DMS53 (cell line): ENCODE measurements at regions not wholly inside any gene's neighbourhood (a gene's known extent, or its start where the extent isn't known, plus 50 kb on each side); places are given as distances from the start of the nearest gene placed in this dataset.
A peak's percentile ranks its signal among the peaks of the same experiment; 100 is the strongest.

Experiments used
- DNase-seq: peaks from one replicate; lab custom pipeline; 2025; lab: John Stamatoyannopoulos, UW

DNA sequence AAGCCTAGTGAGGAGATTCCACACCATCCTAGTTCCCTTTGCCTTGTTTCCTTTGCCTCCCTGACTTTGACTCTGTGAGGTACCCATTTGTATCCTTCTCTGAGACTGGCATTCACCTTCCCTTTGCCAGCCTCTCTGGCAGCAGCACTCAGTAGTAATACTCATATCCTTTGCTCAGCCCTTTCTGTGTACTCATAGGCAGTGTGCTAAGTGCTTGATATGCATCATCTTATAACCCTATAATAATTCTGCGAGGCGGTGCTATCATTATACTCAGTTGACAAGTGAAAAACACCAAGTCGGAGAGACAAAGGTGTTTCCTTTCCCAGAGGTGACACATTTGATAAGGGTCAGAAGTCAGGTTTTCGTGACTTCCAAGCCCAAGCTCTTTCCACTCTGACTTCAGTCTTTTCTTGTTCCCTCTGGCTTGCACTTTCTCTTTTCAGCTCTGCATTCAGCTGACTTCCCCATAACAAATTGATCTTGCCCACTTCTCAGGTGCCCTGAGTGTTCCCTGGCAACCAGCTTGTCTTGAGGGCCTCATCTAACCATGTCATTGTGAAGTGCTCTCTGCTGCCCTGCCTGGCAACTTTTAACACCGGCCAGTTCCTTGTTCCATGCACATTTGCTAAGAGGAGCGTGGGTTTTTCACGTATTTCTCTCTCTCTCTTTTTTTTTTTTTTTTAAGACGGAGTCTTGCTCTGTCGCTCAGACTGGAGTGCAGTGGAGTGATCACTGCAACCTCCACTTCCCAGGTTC lies 94.5 kb upstream of the UPP2 start:
- DNase-seq: peak; percentile 71

DNA sequence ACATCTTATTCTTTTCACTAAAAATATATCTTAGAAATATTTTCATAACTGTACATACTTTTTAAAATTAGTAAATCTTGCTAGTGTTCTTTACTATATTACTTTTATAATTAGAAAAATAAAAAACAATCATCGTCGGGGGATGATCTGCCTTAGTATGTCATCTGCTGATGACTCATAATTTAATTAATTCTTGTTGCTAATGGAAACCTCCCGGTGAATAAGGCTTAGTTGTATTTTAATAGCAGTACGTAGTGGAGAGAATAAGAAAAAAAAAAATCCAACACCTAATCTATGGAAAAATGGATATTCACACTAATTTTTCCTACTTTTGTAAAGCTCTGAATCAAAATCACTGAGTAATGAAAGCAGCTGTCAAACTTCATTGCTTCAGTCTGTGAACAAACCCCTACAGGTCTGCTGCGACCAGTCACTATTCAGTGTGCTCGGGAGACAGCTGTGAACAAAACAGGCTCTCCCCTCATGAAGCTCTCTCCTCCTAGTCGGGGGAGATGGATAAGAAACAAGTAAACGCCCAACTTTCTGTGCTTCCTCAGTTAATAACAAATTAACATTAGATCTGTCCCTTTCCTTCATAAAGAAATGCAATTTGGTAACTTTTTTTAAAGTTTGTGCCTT lies 97.4 kb upstream of the UPP2 start:
- DNase-seq: no peak

DNA sequence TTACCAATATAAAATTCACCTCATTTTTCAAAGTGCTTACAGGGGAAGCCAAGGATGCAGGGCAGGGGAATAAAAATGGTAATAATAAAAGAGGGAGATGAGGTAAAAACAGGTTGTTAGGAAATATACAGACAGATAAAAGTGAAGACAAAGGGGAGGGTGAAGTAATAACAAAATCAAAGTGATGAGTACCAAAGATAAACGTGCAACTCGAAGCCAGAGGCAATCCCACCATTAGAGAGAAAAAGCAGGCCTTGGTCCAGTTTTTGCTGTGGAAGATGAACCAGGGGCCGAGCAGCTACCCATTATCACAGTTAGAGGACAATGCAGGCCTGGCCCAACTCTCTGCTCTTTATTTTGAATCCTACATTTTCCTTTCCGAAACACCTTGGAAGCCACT lies 99.6 kb upstream of the UPP2 start:
- DNase-seq: no peak

DNA sequence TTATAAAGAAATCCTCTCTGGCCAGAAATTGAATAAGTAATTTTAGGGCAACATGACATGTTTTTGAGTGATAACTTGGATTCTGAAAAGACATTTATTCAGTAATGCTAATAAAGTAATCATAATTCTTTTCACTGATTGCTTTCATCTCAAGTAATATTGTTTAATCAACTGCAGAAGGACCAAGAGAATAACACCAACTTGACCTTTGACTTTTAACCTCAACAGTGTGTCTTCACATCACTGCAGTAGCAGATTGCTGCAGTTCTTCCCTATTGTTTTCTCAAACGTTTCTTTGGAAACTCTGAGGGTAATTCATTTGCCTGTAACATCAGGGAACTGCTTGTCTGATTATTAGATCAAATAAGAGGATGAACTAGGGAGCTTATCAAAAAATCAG lies 104.9 kb upstream of the UPP2 start:
- no peak for DNase-seq

DNA sequence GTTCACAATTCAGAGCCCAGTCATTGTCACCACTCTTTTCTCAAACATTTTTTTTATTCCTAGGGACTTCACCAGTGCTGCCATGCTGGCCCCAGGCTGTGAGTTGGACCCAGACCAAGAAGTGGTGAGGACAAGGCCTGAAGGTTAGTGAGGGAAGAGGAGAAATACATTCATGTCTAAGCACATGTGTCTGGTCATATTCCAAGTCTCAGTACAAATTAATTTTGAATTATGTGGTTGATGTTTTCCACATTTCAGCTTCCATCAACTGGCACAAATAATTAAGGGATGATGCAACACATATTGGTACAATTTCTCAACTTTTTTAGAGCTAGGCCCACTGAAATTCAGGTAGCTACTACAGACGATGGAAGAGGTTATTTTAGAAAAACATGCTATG lies 106.6 kb upstream of the UPP2 start:
- no peak for DNase-seq

DNA sequence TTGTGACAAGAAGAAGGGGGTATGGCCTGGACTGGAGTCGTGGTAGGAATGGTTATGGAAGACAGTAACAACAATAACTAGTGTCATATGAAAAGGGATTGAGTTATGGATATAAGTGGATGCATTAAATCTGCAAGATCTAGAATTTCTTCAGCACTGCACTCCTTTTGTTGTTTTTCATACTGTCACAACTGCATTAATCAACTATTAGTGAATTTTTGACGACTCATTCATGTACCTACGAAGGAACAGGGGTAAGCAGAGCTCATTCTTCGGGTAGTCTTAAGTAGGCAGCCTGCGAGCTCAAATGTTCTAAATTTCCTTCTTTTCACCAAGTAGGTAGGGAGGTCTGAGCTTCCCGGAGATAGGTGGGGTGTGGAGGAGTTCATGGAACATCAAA lies 109.7 kb upstream of the UPP2 start:
- no peak for DNase-seq

DNA sequence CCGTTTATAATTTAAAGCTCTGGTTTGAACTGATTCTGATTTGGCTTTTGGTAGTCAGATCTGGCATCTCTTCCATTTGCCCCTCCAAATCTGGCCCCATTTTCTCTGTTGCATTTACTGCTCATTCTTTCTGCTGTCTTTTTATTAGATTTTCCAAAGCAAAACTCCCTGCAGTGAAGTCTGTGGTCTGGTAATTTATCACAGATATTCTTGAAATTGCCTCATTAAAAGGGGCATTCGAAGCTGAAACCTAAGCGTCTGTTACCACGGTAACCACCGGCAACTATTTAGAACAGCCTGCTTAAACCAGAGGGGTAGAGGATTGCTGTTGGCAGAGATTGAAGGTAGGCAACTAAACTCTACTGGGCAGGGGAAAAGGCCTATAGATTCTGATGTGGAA lies 111.5 kb upstream of the UPP2 start:
- no peak for DNase-seq

DNA sequence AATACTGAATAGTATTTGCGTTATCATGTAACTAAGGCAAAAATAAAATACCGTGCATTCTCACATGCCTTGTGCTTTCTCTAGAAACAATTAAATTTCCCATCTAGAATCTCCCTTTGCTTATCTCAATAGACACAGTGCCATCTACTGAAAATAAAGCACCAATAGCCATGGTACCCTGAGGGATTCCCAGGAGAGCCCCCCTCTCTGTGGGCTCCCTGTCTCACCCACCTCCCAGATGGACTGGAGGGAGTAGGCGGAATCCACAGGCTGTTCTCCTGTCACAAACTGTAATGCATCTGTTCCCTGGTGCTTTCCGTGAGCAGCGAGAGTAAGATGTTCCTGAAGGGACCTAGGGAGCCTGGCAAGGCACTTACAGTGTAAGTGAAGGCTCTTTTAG lies 112.4 kb upstream of the UPP2 start:
- DNase-seq: no peak

DNA sequence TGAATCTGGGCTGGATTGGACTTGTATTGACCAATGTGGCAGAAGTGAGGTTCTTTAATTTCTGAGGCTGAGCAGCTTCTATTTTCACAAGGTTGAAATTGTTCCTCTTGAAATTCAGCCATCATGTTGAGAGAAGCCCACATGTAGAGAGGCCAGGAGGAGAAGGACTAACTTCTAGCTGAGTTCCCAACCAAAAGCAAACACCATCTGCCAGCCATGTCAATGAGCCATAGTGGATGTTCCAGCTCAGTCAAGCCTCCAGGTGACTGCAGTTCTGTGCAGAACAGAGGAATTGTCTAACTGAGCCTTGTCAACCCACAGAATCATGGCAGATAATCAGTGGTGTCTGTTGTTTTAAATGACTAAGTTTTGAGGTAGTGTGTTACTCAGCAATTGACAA lies 110.6 kb upstream of the ACVR1 start:
- no peak for DNase-seq

DNA sequence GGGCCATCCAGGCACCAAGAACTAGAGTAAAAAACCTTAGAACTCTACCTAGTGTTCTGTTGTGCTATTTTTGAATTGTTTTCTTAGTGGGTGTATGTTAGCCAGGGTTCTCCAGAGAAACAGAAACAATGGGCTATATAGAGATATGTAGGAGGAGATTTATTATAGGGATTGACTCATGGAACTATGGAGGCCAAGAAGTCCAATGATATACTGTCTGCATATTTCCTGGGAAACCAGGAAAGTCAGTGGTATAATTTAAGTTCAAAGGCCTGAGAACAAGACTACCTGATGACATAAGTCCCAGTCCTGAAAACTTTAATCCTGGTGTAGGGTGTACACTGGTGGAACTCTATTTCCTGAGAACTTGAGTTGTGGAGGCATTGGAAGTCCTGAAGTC lies 108.7 kb upstream of the ACVR1 start:
- no peak for DNase-seq

DNA sequence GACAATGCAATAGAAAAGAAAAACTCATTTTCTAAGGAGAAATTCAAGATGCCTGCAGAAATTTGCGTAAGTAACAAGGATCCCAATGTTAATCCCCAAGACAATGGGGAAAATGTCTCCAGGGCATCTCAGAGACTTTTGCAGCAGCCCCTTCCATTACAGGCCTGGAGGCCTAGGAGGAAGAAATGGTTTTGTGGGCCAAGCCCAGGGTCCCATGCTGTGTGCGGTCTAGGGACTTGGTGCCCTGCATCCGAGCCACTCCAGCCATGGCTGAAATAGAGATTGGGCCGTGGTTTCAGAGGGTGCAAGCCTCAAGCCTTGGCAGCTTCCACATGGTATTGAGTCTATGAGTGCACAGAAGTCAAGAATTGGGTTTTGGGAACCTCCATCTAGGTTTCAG lies 103.9 kb upstream of the ACVR1 start:
- DNase-seq: no peak

DNA sequence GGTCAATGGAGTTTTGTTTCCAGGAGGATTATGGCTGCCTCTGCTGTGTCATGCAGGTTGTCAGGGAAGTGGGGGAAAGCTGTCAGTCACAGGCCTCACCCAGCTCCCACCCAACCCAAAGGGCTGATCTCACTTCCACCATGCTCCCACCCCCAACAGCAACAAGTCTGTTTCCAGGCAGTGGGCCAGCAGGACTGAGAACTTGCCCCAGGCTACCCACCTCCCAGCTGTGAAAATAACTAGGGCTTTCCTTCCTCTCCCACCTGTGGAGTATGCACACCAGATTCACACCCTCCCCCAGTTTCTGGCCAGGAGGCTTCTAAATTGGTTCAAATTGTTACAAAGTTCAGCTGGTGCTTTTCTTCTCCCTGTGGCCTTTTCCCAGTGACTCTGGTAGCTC lies 95.6 kb upstream of the ACVR1 start:
- no peak for DNase-seq

DNA sequence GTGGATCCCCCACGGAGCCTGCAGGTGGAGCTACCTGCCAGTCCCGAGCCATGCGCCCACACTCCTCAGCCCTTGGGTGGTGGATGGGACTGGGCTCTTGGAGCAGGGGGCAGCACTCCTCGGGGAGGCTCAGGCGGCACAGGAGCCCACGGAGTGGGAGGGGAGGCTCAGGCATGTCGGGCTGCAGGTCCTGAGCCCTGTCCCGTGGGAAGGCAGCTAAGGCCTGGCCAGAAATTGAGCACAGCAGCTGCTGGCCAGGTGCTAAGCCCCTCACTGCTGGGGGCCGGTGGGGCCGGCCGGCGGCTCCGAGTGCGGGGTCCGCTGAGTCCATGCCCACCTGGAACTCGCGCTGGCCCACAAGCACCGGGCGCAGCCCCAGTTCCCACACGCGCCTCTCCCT lies 91.7 kb upstream of the ACVR1 start:
- no peak for DNase-seq

DNA sequence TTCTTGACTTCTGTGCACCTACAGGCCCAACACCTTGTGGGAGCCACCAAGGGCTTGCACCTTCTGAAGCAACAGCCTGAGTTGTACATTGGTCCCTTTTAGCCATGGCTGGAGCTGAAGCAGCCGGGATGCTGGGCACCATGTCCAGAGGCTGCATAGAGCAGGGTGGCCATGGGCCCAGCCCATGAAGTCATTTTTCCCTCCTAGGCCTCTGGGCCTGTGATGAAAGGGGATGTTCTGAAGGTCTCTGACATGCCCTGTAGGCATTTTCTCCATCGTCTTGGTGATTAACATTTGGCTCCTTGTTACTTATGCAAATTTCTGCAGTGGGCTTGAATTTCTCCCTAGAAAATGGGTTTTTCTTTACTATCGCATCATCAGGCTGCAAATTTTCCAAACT lies 83.1 kb upstream of the ACVR1 start:
- no peak for DNase-seq

DNA sequence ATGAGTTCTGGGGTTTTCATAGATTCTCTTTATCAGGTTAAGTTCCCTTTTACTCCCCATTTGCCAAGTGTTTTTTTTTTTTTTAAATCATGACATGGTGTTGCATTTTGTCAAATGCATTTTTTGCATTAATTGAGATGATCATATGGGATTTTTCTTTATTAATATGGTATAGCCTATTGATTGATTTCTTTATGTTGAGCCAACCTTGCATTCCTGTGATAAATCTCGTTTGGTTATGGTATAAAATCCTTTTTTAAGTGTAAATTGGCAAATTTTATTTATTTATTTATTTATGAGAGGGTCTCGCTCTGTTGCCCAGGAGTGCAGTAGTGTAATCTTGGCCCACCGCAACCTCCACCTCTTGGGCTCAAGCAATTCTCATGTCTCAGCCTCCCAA lies 81.5 kb upstream of the ACVR1 start:
- DNase-seq: no peak

DNA sequence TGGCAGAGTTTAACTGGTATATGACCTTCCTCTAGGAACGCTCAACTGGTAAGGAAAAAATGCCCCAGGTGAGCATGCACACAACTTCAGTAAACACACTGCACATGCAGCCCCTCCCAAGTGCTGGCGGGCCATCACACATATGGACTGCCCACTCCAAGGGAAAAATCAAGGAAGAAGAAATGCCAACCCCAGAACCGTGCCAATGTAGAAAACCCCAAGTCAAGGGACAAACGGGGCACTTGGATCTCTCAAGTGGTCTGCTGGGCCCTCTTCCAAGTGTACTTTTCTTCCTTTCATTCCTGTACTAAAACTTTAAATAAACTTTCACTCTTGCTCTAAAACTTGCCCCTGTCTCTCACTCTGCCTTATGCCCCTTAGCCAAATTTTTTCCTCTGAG lies 76.4 kb upstream of the ACVR1 start:
- DNase-seq: no peak

DNA sequence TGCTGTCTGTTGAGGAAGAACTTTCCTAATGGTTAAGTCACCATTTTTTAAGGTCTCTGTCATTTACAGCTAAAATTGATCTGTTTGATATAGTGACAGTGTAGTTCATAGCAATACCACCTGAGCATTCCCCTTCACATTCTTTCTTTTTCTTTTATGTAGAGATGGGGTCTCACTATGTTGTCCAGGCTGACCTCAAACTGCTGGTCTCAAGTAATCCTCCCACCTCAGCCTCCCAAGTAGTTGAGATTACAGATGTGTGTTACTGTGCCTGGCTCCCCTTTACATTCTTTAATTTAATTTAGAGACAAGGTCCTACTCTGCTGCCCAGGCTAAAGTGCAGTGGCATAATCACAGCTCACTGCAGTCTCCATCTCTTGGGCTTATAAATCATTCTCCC lies 72.7 kb upstream of the ACVR1 start:
- no peak for DNase-seq

DNA sequence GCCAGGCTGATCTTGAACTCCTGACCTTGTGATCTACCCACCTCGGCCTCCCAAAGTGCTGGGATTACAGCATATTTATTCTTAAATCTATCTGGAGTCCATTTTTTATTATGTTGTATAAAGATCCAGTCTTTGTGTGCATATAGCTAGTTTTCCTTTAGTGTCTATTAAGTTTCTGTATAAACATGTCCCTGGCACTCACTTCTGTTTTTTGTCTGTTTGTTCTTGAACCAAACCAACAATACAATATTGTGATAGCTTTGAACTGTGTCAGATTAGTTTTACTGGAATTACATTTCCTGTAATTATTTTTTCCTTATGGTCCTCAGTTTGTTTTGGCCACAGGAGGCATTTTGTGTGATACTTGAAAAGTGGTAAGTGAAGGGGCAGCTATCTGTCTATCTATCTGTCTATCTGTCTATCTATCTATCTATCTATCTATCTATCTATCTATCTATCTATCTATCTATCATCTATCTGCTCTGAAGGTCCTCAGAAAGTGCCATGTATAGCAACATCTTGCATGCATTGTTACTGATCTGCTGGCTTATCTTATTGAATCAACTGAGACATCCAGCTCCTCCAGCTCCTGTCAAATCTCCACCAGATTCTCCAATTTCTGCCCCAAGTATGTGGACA lies 70.9 kb upstream of the ACVR1 start:
- DNase-seq: no peak

DNA sequence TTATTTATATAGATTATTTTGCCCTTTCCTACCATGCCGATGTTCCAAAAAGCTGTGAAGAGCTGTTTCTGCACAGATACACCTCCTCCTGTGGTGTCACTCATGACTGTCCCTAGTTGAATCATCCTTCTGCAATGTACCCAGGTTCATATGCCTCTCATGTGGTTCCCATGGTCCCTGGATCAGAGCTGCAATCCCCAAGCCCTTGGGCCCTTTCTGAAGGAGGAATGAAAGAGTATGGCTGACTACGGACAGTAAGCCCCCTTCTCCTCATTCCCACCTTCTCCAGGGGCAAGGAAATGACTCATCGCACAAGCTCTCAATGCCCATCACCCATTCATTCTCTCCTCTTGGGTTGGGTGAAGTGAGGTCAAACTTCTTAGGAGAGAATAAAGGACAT lies 63.9 kb upstream of the ACVR1 start:
- no peak for DNase-seq

DNA sequence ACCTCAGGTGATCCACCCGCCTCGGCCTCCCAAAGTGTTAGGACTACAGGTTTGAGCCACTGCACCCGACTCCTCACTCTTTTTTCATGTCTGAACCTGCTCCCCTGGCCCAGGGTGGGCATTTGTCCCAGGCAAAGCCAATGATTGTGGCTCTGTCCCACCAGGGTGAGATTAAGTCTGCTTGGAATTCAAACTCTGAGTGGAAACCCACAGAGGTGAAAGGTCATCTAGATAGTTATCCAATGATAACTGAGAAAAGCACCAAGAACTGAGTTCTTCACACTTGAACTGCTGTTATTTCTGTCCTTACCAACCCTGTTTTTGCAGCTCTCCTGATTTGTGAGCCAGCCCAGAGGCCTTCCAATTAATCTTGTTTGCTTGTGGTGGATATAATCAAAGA lies 62.4 kb upstream of the ACVR1 start:
- no peak for DNase-seq

DNA sequence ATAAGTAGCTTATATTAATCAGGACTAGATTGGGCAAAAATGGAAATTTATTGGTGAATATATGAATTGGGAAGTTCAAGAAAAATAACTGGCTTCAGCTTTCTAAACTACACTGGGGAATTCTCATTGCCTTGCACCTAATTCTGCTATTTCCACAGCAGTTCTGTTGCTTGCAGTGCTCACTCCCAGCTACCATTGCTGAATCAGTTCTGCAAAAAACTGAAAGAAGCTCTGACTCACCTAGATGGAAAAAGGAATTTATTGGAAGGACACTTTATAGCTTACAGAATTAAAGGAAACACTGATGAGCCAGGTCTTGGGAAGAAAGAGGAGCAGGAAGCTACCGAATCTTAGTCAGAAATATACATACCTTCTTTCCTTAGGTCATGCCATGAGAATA lies 60.3 kb upstream of the ACVR1 start:
- no peak for DNase-seq

DNA sequence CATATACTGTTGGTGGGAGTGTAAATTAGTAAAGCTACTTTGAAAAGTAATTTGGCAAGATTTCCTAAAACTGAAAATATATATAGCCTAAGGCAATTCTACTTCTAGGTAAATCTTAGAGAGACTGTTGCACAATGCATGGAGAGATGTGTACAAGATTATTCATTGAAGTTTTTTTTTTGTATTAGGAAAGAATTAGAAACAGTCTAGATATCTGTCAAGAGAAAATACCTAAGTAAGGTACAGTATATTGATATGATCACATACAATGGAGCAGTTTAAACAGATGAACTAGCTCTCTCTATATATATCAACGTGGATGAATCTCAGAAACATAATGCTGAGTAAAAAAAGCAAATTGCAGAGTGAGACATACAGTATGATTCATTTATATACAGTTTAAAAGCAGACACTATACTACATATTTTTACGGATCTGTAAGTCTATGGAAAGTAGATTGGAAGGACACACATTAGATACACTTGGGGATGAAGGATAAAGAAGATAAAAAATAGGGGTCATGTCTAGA lies 59.3 kb upstream of the ACVR1 start:
- DNase-seq: no peak

DNA sequence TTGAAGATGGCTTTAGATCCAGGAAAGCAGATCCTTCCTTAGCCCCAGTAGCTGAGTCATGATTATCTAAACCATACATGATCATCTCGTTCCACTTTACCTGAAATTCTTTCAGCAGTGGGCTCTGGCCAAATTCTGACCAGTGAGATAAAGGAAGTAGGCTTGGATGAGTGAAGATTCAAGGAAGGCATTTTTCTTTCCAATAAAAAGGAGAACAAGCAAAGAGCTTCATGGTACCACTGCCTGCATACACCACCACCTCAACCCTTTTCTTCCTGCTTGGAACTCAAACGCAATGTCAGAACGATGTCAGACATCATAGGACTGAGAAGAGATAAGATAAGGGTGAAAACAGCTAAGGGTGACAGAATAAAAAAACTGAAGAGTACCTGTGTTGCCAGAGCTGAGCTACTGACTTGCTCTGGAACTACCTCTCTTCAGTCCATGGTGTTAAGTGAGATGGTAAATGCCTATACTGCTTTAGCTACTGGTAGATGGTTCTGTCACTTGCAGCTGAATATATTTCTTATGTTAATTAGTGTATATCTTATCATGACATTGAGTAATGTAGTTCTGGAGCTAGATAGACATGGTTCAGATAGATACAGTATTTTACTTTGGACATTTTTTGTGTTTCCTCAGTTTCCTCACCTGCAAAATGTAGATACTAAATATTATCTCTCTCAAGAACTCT lies 58.7 kb upstream of the ACVR1 start:
- DNase-seq: no peak
